HCT116 (cell line): ENCODE measurements at regions not wholly inside any gene's neighbourhood (a gene's known extent, or its start where the extent isn't known, plus 50 kb on each side); places are given as distances from the start of the nearest gene placed in this dataset.

Experiments used
- ATAC-seq: fragments of 200-7000 bp; cut with Tn5 transposase; 2 replicates; pipeline ENCODE4 v1.9.1; 2020; ENCODE audit warnings: mild to moderate bottlenecking, moderate library complexity
- BruUV-seq: library from RNA; stranded (reverse); fragments of 400-500 nt; replicated peaks from 2 replicates; lab custom pipeline; 2021; lab: Mats Ljungman, UMichigan
- CTCF ChIA-PET: fragments of 300-600 bp; sonication (Branson Sonifier 250); formaldehyde crosslinking; loops from one replicate; lab custom pipeline; 2021; ENCODE audit warnings: antibody characterized with exemption; lab: Charles Lee
- POLR2A ChIA-PET: fragments of 300-600, 350-600 bp; sonication (Branson Sonifier 250); formaldehyde crosslinking; loops from one replicate; lab custom pipeline; 2021; ENCODE audit warnings: antibody characterized with exemption; lab: Charles Lee
- RAD21 ChIA-PET, 2 experiments: fragments of 300-600 bp; sonication (Branson Sonifier 250); formaldehyde crosslinking; loops; one replicate each; lab custom pipeline; 2023; ENCODE audit warnings: low total read pairs in 2 of 2; ENCODE audit not compliant: uncharacterized antibody in 2 of 2, unreplicated experiment in 2 of 2, low non-redundant PET in 1 of 2; lab: Charles Lee
- DNase-seq: peaks from one replicate; pipeline ENCODE4 v3.0.0-alpha.2; 2010; ENCODE audit warnings: low read depth, low spot score
- H2AFZ ChIP-seq: fragments of 200-600 bp; shearing (Covaris generic), sonication (generic); 2 replicates; pipeline ENCODE4 v1.6.1; 2017; ENCODE audit warnings: low read depth, mixed run types, mixed read lengths, antibody characterized with exemption, low read length; ENCODE audit not compliant: poor library complexity, severe bottlenecking
- H3K27ac ChIP-seq: 2 replicates; pipeline ENCODE4 v1.5.1; 2012; ENCODE audit warnings: low read depth, low read length
- H3K27me3 ChIP-seq: fragments of 200-600 bp; sonication (generic); 2 replicates; pipeline ENCODE4 v1.6.1; 2016; ENCODE audit warnings: mixed run types, low read length, mixed read lengths; ENCODE audit not compliant: insufficient read depth
- H3K36me3 ChIP-seq, 2 experiments: fragments of 200-500 bp in 1 of 2; fragments of 200-600 bp in 1 of 2; sonication (Bioruptor generic) in 1 of 2; sonication (generic) in 1 of 2; 2 replicates each; pipeline versions ENCODE4 v1.5.1 to v1.6.1; 2014 to 2016; ENCODE audit warnings: low read length in 2 of 2, inconsistent platforms in 1 of 2, mixed read lengths in 1 of 2, mixed run types in 1 of 2; ENCODE audit not compliant: insufficient read depth in 2 of 2, control insufficient read depth in 1 of 2
- H3K4me1 ChIP-seq, 2 experiments: fragments of 200-600 bp in 1 of 2; sonication (generic) in 1 of 2; 2 replicates each; pipeline versions ENCODE4 v1.5.1 to v1.6.1; 2012 to 2017; ENCODE audit warnings: low read length in 2 of 2, inconsistent platforms in 1 of 2, mild to moderate bottlenecking in 1 of 2, mixed read lengths in 1 of 2, mixed run types in 1 of 2, moderate library complexity in 1 of 2; ENCODE audit not compliant: insufficient read depth in 2 of 2, control insufficient read depth in 1 of 2
- H3K4me2 ChIP-seq: fragments of 200-600 bp; sonication (generic); 2 replicates; pipeline ENCODE4 v1.6.1; 2017; ENCODE audit warnings: mixed run types, low read length, mixed read lengths
- H3K4me3 ChIP-seq, 2 experiments: fragments of 200-600 bp in 1 of 2; sonication (generic) in 1 of 2; replicated peaks in 1 of 2; 2 replicates each; pipeline ENCODE4 v1.5.1; 2011 to 2016; ENCODE audit warnings: low read length in 2 of 2, control low read depth in 1 of 2, low read depth in 1 of 2, mild to moderate bottlenecking in 1 of 2, mixed read lengths in 1 of 2, mixed run types in 1 of 2
- H3K79me2 ChIP-seq: fragments of 200-600 bp; sonication (generic); 2 replicates; pipeline ENCODE4 v1.6.1; 2017; ENCODE audit warnings: mild to moderate bottlenecking, mixed run types, low read length, moderate library complexity, mixed read lengths; ENCODE audit not compliant: insufficient read depth
- H3K9ac ChIP-seq: fragments of 200-600 bp; sonication (generic); 2 replicates; pipeline ENCODE4 v1.6.1; 2016; ENCODE audit warnings: low read length, mixed read lengths
- H3K9me2 ChIP-seq: fragments of 200-600 bp; sonication (generic), shearing (Covaris generic); 2 replicates; pipeline ENCODE4 v1.6.1; 2017; ENCODE audit warnings: mixed run types, mild to moderate bottlenecking, moderate library complexity; ENCODE audit not compliant: insufficient read depth
- H3K9me3 ChIP-seq, 2 experiments: fragments of 200-500 bp in 1 of 2; fragments of 200-600 bp in 1 of 2; sonication (Bioruptor generic) in 1 of 2; sonication (generic) in 1 of 2; 2 replicates each; pipeline ENCODE4 v1.6.1; 2014 to 2017; ENCODE audit warnings: low read length in 2 of 2, mixed read lengths in 2 of 2, inconsistent platforms in 1 of 2, low read depth in 1 of 2, mild to moderate bottlenecking in 1 of 2, mixed run types in 1 of 2, moderate library complexity in 1 of 2; ENCODE audit not compliant: control insufficient read depth in 1 of 2, insufficient read depth in 1 of 2
- H4K20me1 ChIP-seq: fragments of 200-600 bp; sonication (generic), shearing (Covaris generic); 2 replicates; pipeline ENCODE4 v1.6.1; 2017; ENCODE audit warnings: mixed run types, mild to moderate bottlenecking, moderate library complexity; ENCODE audit not compliant: insufficient read depth
- CBX3 ChIP-seq: IDR thresholded peaks from 2 replicates; pipeline ENCODE4 v1.6.1; 2012; ENCODE audit warnings: low read depth
- CEBPB ChIP-seq: IDR thresholded peaks from 2 replicates; pipeline ENCODE4 v1.6.1; 2012; ENCODE audit warnings: low read depth
- EGR1 ChIP-seq: IDR thresholded peaks from 2 replicates; pipeline ENCODE4 v1.6.1; 2012; ENCODE audit warnings: low read depth
- ELF1 ChIP-seq: IDR thresholded peaks from 2 replicates; pipeline ENCODE4 v1.6.1; 2012; ENCODE audit warnings: low read depth, borderline replicate concordance
- EZH2 ChIP-seq: fragments of 200-600 bp; sonication (generic); IDR thresholded peaks from 2 replicates; pipeline ENCODE4 v1.6.1; 2017; ENCODE audit warnings: antibody characterized with exemption, mixed run types
- EZH2phosphoT487 ChIP-seq: fragments of 200-600 bp; IDR thresholded peaks from 2 replicates; pipeline ENCODE4 v1.6.1; 2018; ENCODE audit warnings: antibody characterized with exemption, borderline replicate concordance
- FOSL1 ChIP-seq: IDR thresholded peaks from 2 replicates; pipeline ENCODE4 v1.6.1; 2012; ENCODE audit warnings: low read depth
- JUND ChIP-seq: IDR thresholded peaks from 2 replicates; pipeline ENCODE4 v1.6.1; 2012
- POLR2A ChIP-seq: IDR thresholded peaks from 2 replicates; pipeline ENCODE4 v1.7.0; 2011; ENCODE audit warnings: borderline replicate concordance; ENCODE audit not compliant: insufficient read depth, insufficient read length; ENCODE audit errors: extremely low read depth
- SIN3A ChIP-seq: IDR thresholded peaks from 2 replicates; pipeline ENCODE4 v1.6.1; 2012; ENCODE audit warnings: low read depth
- SP1 ChIP-seq: IDR thresholded peaks from 2 replicates; pipeline ENCODE4 v1.6.1; 2012; ENCODE audit warnings: low read depth
- SRF ChIP-seq: IDR thresholded peaks from 2 replicates; pipeline ENCODE4 v1.6.1; 2012; ENCODE audit warnings: low read depth
- TCF7L2 ChIP-seq: IDR thresholded peaks from 2 replicates; pipeline ENCODE4 v1.7.0; 2011; ENCODE audit warnings: borderline replicate concordance, inconsistent platforms; ENCODE audit not compliant: insufficient read depth, insufficient read length; ENCODE audit errors: extremely low read depth
- YY1 ChIP-seq: IDR thresholded peaks from 2 replicates; pipeline ENCODE4 v1.6.1; 2011; ENCODE audit warnings: low read length, low read depth, moderate library complexity, mild to moderate bottlenecking; ENCODE audit not compliant: insufficient replicate concordance; ENCODE audit errors: extremely low read depth
- ZFX ChIP-seq: fragments of 450-650 bp; IDR thresholded peaks from 2 replicates; pipeline ENCODE4 v1.6.1; 2017
- intact Hi-C: fragments of 100-400 bp; cut with micrococcal nuclease; formaldehyde crosslinking; loops from 2 replicates; pipeline ENCODE4 v1.10.0; 2022
- TF ChIP-seq, protein P1 (sequence below), 3 experiments: fragments of 200-600 bp in 1 of 3; sonication (generic) in 1 of 3; IDR thresholded peaks in 2 of 3; conservative IDR thresholded peaks in 1 of 3; 2 replicates each; pipeline ENCODE4 v1.5.1; 2012 to 2017; ENCODE audit warnings: low read depth in 2 of 3, low read length in 2 of 3, antibody characterized with exemption in 1 of 3, borderline replicate concordance in 1 of 3, control low read depth in 1 of 3, mild to moderate bottlenecking in 1 of 3, mixed read lengths in 1 of 3, mixed run types in 1 of 3, moderate library complexity in 1 of 3; ENCODE audit not compliant: insufficient read depth in 1 of 3
- TF ChIP-seq, protein P2 (sequence below): IDR thresholded peaks from 2 replicates; pipeline ENCODE4 v1.6.1; 2012
- TF ChIP-seq, protein P3 (sequence below): IDR thresholded peaks from 2 replicates; pipeline ENCODE4 v1.6.1; 2011; ENCODE audit warnings: mild to moderate bottlenecking, low read length, moderate library complexity; ENCODE audit not compliant: insufficient replicate concordance; ENCODE audit errors: extremely low read depth
- TF ChIP-seq, protein P4 (sequence below): IDR thresholded peaks from 2 replicates; pipeline ENCODE4 v1.6.1; 2012; ENCODE audit warnings: low read depth

DNA sequence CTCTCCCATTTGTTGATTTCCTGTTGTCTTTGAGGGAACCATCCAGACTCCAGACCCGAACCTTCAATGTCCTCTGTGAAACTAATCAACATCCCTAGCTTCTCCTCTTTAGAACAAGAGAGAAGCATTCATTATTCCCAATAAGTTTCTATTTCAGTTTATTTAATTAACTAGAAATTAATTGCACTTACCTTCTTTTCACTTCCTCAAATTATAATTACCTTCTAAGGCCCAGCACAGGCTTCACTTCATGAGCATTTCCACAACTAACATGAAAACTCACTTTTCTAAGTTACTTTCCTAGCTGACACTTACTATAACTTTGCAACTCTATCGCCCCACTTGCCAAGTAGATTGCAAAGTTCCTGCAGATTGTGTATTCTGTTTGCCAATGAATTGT, 71.6 kb upstream of the HTR2A start:
- no peak for ATAC-seq
- CTCF ChIA-PET = no interaction called here
- H4K20me1 ChIP-seq = no peaks in the 10 kb centered on the region

More for the DNA sequence above, 71.6 kb upstream of the HTR2A start:
- ChIA-PET POLR2A (no interaction called here), RAD21 (no interaction called here)
- Histone ChIP-seq H3K27ac (no peak overlapping the region), H3K27me3 (0 out of 2 replicates have a peak, but pooled peaks cover 4% of the 10 kb centered on the region), H2AFZ (no peak overlapping the region), H3K79me2 (no peaks in the 10 kb centered on the region), H3K9me3 (no peaks in the 10 kb centered on the region), H3K4me1 (no peaks in the 10 kb centered on the region), H3K9ac (no peak overlapping the region), H3K4me2 (no peak overlapping the region), H3K36me3 (no peaks in the 10 kb centered on the region), H3K4me3 (no peak overlapping the region), H3K9me2 (no peaks in the 10 kb centered on the region)
- intact Hi-C loops = no loop called here
- no TSS peak for BruUV-seq
- no peak for TF ChIP-seq ZFX
- TF ChIP-seq EZH2 = no peak
- TF ChIP-seq SIN3A = no peak
- TF ChIP-seq YY1 = no peak
- TF ChIP-seq CEBPB = no peak
- no peak for TF ChIP-seq POLR2A
- no peak for TF ChIP-seq JUND
- TF ChIP-seq SP1 = no peak
- TF ChIP-seq FOSL1 = no peak
- TF ChIP-seq ELF1 = no peak
- TF ChIP-seq, protein P1, sequence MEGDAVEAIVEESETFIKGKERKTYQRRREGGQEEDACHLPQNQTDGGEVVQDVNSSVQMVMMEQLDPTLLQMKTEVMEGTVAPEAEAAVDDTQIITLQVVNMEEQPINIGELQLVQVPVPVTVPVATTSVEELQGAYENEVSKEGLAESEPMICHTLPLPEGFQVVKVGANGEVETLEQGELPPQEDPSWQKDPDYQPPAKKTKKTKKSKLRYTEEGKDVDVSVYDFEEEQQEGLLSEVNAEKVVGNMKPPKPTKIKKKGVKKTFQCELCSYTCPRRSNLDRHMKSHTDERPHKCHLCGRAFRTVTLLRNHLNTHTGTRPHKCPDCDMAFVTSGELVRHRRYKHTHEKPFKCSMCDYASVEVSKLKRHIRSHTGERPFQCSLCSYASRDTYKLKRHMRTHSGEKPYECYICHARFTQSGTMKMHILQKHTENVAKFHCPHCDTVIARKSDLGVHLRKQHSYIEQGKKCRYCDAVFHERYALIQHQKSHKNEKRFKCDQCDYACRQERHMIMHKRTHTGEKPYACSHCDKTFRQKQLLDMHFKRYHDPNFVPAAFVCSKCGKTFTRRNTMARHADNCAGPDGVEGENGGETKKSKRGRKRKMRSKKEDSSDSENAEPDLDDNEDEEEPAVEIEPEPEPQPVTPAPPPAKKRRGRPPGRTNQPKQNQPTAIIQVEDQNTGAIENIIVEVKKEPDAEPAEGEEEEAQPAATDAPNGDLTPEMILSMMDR (IDR thresholded peaks at IDR 0.05 in 2 of 3, conservative IDR thresholded peaks at IDR 0.05 in 1 of 3; ENCODE audit: borderline replicate concordance in 1 of 3, insufficient read depth in 1 of 3, low read depth in 2 of 3, low read length in 2 of 3) = no peak
- TF ChIP-seq EZH2phosphoT487 = no peak
- no peak for TF ChIP-seq EGR1
- TF ChIP-seq SRF = no peak
- TF ChIP-seq, protein P2, sequence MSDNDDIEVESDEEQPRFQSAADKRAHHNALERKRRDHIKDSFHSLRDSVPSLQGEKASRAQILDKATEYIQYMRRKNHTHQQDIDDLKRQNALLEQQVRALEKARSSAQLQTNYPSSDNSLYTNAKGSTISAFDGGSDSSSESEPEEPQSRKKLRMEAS = no peak
- TF ChIP-seq, protein P3, sequence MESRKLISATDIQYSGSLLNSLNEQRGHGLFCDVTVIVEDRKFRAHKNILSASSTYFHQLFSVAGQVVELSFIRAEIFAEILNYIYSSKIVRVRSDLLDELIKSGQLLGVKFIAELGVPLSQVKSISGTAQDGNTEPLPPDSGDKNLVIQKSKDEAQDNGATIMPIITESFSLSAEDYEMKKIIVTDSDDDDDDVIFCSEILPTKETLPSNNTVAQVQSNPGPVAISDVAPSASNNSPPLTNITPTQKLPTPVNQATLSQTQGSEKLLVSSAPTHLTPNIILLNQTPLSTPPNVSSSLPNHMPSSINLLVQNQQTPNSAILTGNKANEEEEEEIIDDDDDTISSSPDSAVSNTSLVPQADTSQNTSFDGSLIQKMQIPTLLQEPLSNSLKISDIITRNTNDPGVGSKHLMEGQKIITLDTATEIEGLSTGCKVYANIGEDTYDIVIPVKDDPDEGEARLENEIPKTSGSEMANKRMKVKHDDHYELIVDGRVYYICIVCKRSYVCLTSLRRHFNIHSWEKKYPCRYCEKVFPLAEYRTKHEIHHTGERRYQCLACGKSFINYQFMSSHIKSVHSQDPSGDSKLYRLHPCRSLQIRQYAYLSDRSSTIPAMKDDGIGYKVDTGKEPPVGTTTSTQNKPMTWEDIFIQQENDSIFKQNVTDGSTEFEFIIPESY = no peak
- TF ChIP-seq, protein P4, sequence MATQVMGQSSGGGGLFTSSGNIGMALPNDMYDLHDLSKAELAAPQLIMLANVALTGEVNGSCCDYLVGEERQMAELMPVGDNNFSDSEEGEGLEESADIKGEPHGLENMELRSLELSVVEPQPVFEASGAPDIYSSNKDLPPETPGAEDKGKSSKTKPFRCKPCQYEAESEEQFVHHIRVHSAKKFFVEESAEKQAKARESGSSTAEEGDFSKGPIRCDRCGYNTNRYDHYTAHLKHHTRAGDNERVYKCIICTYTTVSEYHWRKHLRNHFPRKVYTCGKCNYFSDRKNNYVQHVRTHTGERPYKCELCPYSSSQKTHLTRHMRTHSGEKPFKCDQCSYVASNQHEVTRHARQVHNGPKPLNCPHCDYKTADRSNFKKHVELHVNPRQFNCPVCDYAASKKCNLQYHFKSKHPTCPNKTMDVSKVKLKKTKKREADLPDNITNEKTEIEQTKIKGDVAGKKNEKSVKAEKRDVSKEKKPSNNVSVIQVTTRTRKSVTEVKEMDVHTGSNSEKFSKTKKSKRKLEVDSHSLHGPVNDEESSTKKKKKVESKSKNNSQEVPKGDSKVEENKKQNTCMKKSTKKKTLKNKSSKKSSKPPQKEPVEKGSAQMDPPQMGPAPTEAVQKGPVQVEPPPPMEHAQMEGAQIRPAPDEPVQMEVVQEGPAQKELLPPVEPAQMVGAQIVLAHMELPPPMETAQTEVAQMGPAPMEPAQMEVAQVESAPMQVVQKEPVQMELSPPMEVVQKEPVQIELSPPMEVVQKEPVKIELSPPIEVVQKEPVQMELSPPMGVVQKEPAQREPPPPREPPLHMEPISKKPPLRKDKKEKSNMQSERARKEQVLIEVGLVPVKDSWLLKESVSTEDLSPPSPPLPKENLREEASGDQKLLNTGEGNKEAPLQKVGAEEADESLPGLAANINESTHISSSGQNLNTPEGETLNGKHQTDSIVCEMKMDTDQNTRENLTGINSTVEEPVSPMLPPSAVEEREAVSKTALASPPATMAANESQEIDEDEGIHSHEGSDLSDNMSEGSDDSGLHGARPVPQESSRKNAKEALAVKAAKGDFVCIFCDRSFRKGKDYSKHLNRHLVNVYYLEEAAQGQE = no peak
- no peak for TF ChIP-seq TCF7L2
- no peak for TF ChIP-seq CBX3
- no peak for DNase-seq
